ENCODE measurements at regions not wholly inside any gene's neighbourhood (a gene's known extent, or its start where the extent isn't known, plus 50 kb on each side); places are given as distances from the start of the nearest gene placed in this dataset.

DNA sequence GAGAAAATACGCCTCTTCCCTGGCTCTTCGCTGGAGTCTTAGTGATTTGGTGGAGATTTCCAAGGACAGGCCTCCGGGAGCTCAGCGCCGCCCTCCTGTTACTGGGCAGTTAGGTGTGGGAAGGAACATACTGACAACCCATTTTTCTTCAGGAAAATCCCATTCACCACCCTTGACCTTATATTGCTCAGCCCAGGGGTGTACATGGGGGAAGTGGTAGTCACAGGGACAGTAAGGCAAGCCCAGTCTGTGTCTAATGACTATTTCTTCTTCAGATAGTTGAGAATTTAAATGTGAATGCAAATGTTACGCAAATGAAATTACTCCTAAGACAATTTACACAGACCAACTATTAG is 119.4 kb downstream of the UQCRFS1 start:
- no peak for DNase-seq

- DNase-seq, result no peak
Measured at GRCh38 chr19:29092712-29093552, 120.0 kb downstream of the UQCRFS1 start.

DNA sequence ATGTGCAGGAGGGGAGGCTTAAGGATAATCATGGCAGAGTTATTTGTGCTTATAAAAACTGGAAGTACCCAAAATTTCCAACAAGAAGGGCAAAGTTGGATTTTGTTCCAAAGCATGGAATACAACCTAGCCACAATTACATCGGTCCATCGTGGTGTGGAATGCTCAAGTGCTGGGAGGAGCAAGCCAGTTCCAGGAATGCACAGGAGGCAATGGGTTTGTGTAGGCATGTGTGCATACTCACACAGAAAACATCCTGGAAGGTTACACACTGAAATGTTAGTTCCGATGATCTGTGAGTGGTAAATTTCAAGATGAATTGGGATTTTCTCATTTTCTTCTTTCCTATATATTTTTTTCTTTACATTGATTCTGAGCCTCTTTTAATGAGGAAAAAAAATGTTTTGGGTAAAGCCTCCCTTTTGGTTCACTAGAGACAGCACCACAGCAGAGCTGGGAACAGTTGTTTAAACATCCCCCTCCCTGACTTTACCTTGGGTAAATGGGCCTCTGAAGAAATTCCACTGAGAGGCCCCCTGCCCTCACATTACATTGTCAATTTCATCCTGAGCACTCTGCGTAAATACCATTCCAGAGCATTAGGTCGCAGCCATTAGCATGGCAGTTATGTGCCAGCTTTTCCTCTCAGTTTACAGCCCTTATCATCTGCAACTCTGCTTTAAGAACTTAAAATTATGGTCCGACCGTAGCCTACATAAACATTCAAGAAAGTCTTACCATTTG is 122.0 kb downstream of the UQCRFS1 start:
- no peak for DNase-seq

- DNase-seq, result no peak
Measured at GRCh38 chr19:29089315-29089870, 123.6 kb downstream of the UQCRFS1 start.

DNA sequence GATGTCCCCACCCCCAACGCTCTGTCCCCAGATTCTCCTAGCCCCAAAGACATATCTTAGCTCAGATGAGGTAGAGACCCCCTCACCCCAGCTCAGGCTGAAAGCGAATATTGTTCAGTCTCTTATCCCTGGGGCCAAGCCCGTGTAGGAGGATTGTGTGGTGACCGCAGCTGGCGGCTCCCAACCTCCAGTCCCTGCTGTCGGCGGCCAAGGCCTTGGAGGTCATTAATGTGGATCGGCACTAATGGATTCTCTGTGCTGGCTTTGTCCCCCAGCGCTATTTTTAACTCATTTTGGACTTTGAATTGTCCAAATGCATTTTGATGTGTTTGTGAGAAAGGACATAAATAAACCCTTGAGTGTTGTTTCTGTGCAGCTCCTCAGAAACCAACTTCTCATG is 124.2 kb downstream of the UQCRFS1 start:
- DNase-seq, result no peak

- DNase-seq, result no peak
Measured at GRCh38 chr19:29086646-29087045, 126.3 kb downstream of the UQCRFS1 start.

DNA sequence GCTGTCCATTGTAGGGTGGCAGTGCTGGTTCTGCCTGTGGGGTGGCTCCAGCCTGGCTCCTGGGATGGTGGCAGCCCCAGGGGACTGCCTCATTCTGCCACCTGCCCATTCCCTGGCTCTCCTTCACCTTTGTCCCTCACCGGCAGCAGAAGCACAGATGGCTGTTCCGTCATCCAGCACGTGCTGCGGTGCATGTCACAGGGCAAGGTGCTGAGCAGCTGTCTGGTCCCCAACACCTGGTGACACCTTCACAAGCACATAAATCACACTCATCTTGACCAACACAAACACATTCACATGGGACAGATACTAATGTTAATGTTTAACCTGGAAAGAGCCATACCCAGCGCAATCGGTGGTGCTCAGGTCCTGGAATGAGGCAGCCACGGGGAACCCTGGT is 126.8 kb downstream of the UQCRFS1 start:
- no peak for DNase-seq

- DNase-seq, result no peak
Measured at GRCh38 chr19:29085630-29086029, 127.3 kb downstream of the UQCRFS1 start.

GRCh38 chr19:29085206-29085605 is 127.7 kb downstream of the UQCRFS1 start:
- no peak for DNase-seq

GRCh38 chr19:29084266-29084665 is 128.7 kb downstream of the UQCRFS1 start:
- DNase-seq, result no peak

DNA sequence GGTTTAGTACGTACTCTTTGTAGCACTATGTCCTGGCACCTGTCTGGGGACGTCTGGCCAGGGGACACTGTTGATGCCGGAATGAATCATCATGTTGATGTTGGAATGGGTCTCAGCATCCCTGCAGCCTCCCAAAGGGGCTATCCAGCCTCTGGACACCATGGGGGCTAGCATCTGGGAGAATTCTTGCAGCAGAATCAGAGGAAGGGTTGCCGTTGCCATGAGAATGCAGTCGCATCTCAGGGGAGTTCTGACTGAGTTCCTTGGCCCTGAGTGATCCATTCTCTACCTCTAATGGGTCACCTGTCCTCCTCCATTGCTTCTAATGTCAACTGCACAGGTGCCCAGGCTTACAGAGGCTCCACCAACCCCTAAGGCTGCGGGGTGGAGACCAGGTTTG is 129.1 kb downstream of the UQCRFS1 start:
- DNase-seq, result no peak

DNA sequence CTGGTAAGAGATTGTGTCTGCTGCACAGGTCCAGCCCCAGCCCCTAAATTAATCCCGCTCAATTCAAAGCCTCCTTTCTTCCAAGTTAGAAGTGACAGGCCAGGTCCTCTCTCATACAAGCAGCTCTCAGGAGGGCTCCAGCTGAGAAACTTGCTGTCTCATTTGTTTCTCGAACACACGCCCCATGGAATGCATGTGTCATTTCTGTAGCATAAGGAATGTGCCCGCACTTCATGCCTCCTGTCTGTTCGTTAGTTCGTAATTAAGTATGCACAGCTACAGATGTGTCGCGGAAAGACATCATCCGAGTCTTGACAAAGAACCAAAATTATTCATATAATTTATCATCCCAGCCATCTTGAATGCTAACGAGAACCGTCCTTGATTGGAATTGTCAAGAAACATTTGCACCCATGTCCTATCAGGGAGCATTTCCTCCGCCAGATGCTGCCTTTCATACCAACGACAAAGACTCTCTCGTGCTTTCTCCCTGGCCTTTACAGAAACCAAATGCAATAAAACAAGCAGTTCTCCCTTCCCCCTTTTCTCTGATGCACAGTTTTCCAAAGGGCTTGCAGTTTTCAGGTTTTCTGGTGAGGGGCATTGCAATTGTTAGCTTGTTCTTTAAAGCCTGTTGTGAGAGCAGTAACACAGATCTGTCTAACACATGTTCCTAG is 133.5 kb downstream of the UQCRFS1 start:
- no peak for DNase-seq

DNA sequence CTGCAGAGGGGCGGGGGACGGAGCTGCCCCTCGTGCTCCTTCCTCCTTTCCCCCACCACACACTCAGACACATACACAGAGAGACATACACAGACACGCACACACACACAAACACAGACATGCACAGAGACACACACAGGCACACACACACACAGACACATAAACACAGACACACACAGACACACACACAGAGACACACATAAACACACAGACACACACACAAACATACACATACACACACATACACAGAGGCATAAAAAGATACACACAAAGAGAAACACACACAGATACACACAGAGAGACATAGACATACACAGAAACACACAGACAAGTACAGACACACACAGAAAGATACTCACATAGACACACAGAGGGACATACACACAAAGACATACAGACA is 136.0 kb downstream of the UQCRFS1 start:
- no peak for DNase-seq

- DNase-seq, result no peak
Measured at GRCh38 chr19:29076161-29076560, 136.8 kb downstream of the UQCRFS1 start.

DNA sequence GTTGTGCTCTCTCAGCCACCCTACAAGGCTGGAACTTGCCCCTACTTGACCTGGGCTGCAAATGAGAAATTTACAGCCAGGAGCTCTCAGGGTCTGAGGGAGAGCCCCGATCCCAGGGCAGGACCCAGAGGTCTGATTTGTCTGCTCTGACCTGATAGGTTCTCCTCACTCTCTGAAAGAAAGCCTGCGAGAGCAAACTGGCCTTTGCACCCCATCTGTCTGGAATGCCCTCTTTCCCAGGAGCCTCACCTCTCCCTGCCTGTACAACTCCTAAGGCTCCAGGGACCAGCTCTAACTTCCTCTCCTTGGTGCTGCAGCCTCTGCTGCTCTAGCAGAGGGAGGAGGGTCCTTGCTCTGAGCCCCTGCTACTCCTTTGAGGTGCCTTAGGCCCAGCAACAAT is 137.8 kb downstream of the UQCRFS1 start:
- no peak for DNase-seq

GRCh38 chr19:29074579-29074978 is 138.4 kb downstream of the UQCRFS1 start:
- no peak for DNase-seq

GRCh38 chr19:29067831-29068230 is 145.1 kb downstream of the UQCRFS1 start:
- no peak for DNase-seq

DNA sequence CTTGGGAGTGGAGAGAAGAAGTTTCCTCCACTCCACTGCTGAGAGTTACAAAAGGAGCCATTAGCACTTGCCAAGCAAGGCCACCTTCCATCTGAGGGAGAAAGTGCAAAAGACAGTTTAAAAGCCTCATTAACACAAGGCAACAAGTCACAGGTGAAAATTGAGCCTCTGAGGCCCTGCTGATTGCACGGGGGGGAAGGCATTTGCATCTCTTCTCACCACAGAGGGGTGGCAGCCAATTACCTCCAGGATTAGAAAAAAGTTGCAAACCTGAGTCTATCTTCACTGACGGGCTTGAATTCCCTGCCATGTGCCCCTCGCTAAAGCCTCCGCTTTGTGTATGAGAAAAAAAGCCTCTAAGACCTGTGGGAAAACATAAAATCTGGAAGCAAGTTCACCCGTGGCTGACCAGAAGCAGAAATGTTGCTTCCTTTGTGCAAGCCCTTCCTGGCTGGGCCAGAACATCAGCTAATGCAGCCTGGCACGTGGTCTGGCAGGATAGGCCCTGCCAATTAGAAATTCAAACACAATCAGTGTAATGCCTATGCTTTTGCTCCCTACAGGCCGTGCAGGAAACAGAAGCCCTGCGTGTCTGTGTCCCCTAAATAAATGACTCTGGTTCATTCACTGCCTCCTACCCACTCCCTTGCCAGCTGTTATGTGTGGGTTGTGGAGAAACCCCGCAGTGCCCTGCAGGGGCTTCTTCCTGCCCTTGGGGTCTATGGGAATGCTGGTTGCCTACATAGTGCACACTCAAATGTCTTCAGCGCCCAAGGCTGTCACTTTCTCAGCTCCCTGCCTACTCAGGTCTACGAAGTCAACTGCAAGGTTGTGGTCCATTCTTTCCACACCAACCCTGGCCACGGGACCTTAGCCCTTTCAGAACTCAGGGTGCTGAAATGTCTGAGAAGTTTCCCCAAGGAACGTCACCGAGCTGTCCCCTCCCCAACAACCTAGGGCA is 150.2 kb downstream of the UQCRFS1 start:
- DNase-seq, result no peak

DNA sequence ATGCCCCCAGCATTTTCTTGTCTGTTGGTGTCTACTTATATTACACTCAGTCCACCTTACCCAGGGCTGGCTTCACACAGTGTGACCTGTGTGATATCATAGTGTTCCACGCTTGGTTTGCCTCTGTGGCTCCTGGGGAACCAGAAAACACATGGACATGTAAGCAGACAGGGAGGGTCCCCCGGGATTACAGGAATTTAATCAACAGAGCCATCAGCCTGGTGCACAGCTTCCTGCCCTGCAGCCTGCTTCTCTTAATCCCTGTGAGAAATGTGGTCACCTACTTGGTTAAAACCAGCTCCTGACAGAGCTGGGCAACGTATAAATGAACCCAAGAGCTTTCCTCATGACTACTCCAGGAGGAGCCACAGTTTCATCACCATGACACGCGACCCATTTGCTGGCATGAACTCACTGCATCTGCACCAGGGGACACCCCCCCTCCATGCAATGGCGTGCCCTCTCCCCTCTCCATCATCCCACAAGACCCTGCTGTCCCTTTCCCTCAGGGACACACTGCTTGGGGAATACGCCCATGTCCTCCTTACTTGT is 152.1 kb downstream of the UQCRFS1 start:
- no peak for DNase-seq

- DNase-seq, result no peak
Measured at GRCh38 chr19:29056535-29056934, 156.4 kb downstream of the UQCRFS1 start.

DNA sequence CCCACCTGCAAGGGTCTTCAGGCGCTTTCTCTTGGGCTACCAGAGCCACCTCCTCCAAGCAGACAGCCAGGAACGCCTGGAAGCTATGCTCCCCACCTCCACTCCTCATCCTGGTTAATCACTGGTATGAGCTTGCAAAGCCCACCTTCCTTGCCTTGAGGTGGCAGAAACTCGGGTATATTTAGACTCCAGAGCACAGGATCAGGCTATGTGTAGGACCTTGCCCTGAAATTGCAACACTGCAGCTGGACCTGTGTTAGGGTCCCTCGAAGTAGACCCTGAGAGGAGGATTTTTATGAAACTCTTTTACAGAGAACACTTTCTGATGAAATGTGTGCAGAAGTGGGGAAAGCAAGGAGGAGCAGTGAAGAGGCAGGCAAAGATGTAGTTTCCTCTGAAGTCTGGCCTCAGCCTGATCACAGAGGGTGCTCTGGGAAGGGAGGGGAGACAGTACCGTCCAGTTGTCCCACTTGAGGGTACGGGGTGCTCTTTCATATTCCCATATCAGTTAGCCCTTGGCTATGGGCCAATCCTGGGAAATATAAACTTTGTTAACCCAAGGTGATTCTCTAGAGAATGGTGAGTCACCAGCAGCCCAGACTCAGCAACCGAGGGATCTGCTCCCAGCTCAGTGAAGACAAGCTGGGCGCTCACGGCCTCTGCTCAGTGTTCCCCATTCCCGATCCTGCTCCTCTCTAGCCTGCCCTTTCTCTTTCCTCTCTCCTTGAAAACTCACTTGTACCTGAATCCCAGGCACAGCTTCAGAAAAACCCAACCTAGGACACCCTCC is 157.9 kb downstream of the UQCRFS1 start:
- no peak for DNase-seq
